Stimulated activated effector memory CD8-positive, alpha-beta T cell treated with anti-CD3 and anti-CD28 coated beads, Interleukin-12 subunit alpha, Interleukin-12 subunit beta, amount 100 ng/mL, for 72 hours (primary cell): ENCODE measurements at regions not wholly inside any gene's neighbourhood (a gene's known extent, or its start where the extent isn't known, plus 50 kb on each side); places are given as distances from the start of the nearest gene placed in this dataset.

Experiments used
- ATAC-seq: fragments of 150-1000 bp; cut with Tn5 transposase; 2 replicates; pipeline ENCODE4 v1.10.0; 2021
- DNase-seq, 2 donors: peaks; one replicate each; pipeline ENCODE4 v3.0.0; 2021 to 2022; ENCODE audit warnings: low spot score in 2 of 2
- H3K27ac Mint-ChIP-seq: one replicate; pipeline ENCODE4 v1.8.0; 2022; ENCODE audit warnings: mild to moderate bottlenecking, mixed read lengths
- H3K36me3 Mint-ChIP-seq: one replicate; pipeline ENCODE4 v1.8.0; 2022; ENCODE audit warnings: mild to moderate bottlenecking, mixed read lengths
- H3K4me1 Mint-ChIP-seq: one replicate; pipeline ENCODE4 v1.8.0; 2022; ENCODE audit warnings: mixed read lengths
- H3K4me3 Mint-ChIP-seq: one replicate; pipeline ENCODE4 v1.8.0; 2022; ENCODE audit warnings: mild to moderate bottlenecking, mixed read lengths
- H3K9me3 Mint-ChIP-seq: one replicate; pipeline ENCODE4 v1.8.0; 2022; ENCODE audit warnings: mixed read lengths

DNA sequence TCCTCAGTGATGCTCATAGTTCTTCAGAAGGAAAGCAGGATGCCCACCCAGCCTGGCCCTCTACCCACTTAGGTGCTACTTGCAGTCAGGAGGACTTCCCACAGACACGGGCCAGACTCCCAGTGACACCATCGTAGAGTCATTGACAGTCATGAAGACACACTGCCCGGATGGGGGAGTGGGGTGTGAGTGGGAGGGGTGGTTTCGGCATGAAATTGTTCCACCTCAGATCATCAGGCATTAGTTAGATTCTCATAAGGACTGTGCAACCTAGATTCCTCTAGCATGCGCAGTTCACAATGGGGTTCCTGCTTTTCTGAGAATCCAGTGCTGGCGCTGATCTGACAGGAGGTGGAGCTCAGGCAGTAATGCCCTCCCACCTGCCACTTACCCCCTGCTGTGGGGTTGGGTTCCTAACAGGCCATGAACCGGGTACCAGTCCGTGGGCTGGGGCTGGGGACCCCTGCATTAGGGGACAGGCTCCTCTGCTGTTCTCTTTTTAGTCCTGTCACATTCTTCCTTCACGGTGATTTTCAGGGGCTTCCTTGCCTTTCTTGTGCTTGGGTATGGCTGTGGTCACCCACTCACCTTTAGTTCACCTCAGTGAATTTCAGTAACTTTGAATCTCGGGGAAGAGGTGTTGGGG is 88.2 kb upstream of the ANKRD55 start:
- Mint-ChIP-seq H3K4me1 (peaks cover 19% of the 10 kb centered on the region), H3K36me3 (no peaks in the 10 kb centered on the region), H3K9me3 (no peaks in the 10 kb centered on the region), H3K4me3 (no peak overlapping the region), H3K27ac (peak overlapping the region; percentile 13)
- DNase-seq (no peak), ATAC-seq (peak; percentile 71)

DNA sequence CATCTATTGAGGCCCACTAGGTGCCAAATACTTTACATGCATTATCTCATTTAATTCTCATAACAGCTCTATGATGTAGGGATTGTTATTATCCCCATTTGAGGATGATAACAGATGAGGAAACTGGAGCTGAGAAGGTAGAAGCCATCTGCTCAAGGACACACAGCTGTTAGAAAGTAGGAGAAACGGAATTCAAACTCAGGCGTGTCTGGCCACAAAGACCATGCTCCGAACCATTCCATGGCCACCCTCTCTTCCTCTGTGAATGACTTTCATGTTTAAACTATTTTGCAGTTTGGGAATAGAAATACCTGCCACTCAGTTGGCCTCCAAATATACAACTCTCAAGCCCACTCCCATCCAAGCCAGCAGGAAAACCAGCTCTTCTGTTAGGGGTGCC is 87.6 kb upstream of the ANKRD55 start:
- Mint-ChIP-seq H3K4me1 (peaks cover 13% of the 10 kb centered on the region), H3K27ac (no peak overlapping the region), H3K4me3 (no peak overlapping the region), H3K9me3 (no peaks in the 10 kb centered on the region), H3K36me3 (no peaks in the 10 kb centered on the region)
- ATAC-seq (no peak), DNase-seq (no peak)

GRCh38 chr5:56319526-56320181 is 86.5 kb upstream of the ANKRD55 start:
- no peak for ATAC-seq
- Mint-ChIP-seq H3K4me3 (no peak overlapping the region), H3K4me1 (peaks cover 13% of the 10 kb centered on the region), H3K36me3 (no peaks in the 10 kb centered on the region), H3K27ac (no peak overlapping the region), H3K9me3 (no peaks in the 10 kb centered on the region)
- no peak for DNase-seq

GRCh38 chr5:56317923-56318561 is 84.9 kb upstream of the ANKRD55 start:
- Mint-ChIP-seq H3K4me3 (no peak overlapping the region), H3K4me1 (peaks cover 21% of the 10 kb centered on the region), H3K9me3 (no peaks in the 10 kb centered on the region), H3K27ac (no peak overlapping the region), H3K36me3 (no peaks in the 10 kb centered on the region)
- DNase-seq (no peak), ATAC-seq (peak; percentile 50)

DNA sequence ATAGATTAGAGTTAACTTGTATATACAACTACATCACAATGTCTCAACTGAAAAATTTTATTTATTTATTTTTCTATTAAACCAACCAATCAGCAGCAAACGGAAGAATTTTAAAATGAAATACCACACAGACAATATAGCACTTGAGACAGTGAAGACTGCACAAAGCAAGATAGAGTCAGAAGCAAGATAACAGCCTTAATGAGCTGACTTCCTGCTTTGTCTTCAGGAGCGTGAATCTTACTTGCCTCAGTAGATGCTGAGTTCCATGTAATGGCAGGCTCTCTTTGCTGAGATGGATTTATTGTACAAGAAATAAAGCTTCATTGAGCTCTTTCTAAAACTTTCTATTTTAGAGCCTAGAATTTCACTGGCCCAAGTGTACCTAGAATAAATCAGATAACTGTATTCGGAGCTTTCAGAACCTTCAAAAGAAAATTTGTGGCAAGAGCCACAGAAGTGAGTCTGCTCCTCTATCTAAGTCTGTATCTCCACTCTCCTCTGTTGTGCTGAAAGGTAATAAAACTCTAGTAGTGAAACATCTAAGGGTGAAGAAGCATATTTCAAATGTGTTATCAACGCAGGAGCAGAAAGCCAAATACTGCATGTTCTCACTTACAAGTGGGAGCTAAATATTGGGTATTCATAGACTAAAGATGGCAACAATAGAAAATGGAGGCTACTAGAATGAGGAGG is 83.3 kb upstream of the ANKRD55 start:
- H3K36me3 Mint-ChIP-seq, result no peaks in the 10 kb centered on the region
- no peaks in the 10 kb centered on the region for H3K9me3 Mint-ChIP-seq
- DNase-seq, result no peak
- no peak for ATAC-seq
- H3K4me1 Mint-ChIP-seq, result peaks cover 13% of the 10 kb centered on the region
- no peak overlapping the region for H3K27ac Mint-ChIP-seq
- no peak overlapping the region for H3K4me3 Mint-ChIP-seq

DNA sequence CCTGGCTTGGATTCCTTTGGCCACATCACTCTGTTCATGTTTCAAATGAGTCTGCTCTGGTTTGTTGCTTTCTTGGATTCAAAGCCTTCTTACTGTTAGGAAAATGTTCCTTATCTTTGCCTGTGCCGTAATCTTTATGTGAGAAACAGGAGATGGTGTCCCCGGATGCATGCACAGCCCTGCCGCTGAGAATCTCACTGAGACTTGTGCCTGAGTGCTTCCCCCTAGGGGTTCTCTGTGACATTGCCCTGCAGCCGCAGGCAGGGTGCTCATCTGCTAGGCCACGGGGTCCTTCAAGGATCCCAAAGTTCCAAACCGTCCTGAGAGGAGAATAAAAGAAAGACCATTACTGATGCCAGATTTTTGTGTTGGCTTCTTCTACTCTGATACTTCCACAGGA is 81.4 kb upstream of the ANKRD55 start:
- Mint-ChIP-seq H3K27ac (no peak overlapping the region), H3K36me3 (no peaks in the 10 kb centered on the region), H3K9me3 (no peaks in the 10 kb centered on the region), H3K4me1 (peaks cover 8% of the 10 kb centered on the region), H3K4me3 (no peak overlapping the region)
- no peak for DNase-seq
- ATAC-seq, result no peak

DNA sequence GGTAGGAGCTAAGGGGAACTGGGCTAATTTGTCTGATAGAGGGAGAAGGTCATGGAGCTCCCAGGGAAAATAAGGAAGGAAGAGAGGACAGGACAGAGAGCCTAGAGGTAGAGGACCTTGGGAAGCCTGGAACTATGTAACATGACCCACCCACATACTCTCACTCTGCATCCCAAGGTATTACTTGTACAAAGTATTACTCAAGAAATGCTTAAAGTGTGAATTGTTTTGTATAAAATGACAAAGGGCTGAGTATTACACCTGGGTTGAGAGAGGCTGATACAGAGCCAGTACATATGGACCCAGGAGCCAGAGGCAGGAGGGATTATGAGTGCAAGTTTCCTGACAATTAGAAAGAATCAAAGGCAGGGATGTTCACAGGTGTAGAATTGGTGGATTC is 80.5 kb upstream of the ANKRD55 start:
- DNase-seq (no peak), ATAC-seq (peak; percentile 17)
- Mint-ChIP-seq H3K4me3 (no peak overlapping the region), H3K27ac (no peak overlapping the region), H3K9me3 (no peaks in the 10 kb centered on the region), H3K4me1 (peaks cover 8% of the 10 kb centered on the region), H3K36me3 (no peaks in the 10 kb centered on the region)

GRCh38 chr5:56313004-56313531 is 79.9 kb upstream of the ANKRD55 start:
- Mint-ChIP-seq H3K4me3 (no peak overlapping the region), H3K4me1 (peaks cover 8% of the 10 kb centered on the region), H3K9me3 (no peaks in the 10 kb centered on the region), H3K36me3 (no peaks in the 10 kb centered on the region), H3K27ac (no peak overlapping the region)
- ATAC-seq (peak; percentile 45), DNase-seq (no peak)

- no peak for DNase-seq
- H3K9me3 Mint-ChIP-seq, result no peaks in the 10 kb centered on the region
- no peak overlapping the region for H3K27ac Mint-ChIP-seq
- no peak for ATAC-seq
- H3K4me3 Mint-ChIP-seq, result no peak overlapping the region
- no peaks in the 10 kb centered on the region for H3K36me3 Mint-ChIP-seq
- peaks cover 8% of the 10 kb centered on the region for H3K4me1 Mint-ChIP-seq
Measured at GRCh38 chr5:56311306-56311905, 78.3 kb upstream of the ANKRD55 start.

DNA sequence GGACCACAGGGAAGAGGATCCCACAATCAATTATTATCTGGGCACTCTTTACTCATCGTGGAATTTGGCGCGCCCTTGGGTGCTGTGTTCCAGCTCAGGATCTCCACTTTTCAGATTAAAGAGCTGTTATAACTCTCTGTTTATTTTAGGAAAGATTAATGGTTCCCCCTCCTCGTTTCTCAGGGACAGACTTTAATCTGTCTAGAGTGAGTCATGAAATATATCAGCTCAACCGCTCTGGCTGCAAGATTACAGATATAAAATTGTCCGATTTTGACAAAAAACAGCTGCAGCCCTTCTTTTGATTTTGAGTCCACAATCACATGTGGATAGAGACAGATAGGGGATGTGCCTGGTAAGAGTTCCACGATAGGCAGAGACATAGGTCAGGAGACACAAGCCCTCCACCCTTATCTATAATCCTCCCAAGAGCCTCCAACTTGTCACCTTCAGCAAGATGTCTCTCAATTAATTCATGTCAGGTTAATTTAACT is 77.6 kb upstream of the ANKRD55 start:
- Mint-ChIP-seq H3K4me1 (peaks cover 8% of the 10 kb centered on the region), H3K36me3 (no peaks in the 10 kb centered on the region), H3K9me3 (peaks cover 2% of the 10 kb centered on the region), H3K27ac (no peak overlapping the region), H3K4me3 (no peak overlapping the region)
- no peak for ATAC-seq
- no peak for DNase-seq

DNA sequence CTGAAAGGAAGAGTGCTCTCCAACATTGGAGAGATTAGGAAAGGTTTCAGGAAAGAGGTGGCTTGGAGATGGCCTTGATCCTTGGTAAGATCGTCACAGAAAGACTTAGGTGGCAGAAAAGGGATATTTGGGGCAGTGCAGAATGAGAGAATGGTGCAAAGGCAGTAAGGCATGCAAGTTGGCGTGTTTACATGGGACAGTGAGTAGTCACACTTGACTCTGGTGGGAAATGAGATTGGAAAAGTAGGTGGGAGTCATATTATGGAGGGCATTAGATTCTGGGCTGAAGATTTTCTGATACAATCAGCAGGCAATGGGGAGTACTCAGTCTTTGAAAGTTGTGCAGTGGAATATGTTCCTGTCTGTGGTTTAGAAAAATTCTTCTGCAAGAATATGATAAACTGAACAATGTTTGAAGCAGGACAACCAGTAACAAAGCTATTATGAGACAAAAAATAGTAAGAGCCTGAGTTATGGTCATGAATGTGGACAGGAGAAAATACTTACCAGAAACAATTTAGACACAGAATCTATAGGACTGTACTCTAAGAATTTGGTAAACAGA is 76.2 kb upstream of the ANKRD55 start:
- Mint-ChIP-seq H3K27ac (no peak overlapping the region), H3K36me3 (no peaks in the 10 kb centered on the region)

DNA sequence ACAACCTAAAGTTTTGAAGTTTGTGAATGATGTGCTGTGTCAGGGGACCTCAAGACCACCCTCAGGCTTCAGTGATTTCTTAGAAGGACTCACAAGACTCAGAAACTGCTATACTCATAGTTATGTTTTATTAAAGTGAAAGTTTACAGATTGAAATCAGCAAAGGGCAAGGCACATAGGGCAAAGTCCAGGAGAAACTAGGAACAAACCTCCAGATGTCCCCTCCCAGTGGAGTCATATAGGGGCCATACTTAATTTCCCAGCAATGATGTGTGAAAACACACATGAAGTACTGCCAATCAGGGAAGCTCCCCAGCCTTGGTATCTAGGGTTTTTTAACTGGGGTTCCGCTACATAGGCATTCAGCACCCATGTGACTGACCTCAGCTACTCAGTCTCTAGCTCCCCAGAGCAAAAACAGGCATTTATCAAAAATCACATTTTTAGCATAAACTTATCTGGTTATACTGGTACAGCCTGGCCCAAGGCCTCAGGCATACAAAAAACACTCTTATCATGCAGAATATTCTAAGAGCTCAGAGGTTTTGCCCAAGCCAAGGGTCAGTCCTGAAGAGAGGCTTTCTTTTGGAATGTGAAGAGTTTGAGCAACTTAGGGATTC is 74.7 kb upstream of the ANKRD55 start:
- Mint-ChIP-seq H3K4me3 (no peak overlapping the region), H3K27ac (no peak overlapping the region), H3K36me3 (no peaks in the 10 kb centered on the region), H3K4me1 (no peaks in the 10 kb centered on the region), H3K9me3 (peaks cover 2% of the 10 kb centered on the region)
- no peak for DNase-seq
- no peak for ATAC-seq

More for the DNA sequence above, 76.2 kb upstream of the ANKRD55 start:
- ATAC-seq (no peak), DNase-seq (no peak)
- Mint-ChIP-seq H3K4me3 (no peak overlapping the region), H3K4me1 (peaks cover 8% of the 10 kb centered on the region), H3K9me3 (peaks cover 2% of the 10 kb centered on the region)

- no peak for ATAC-seq
- Mint-ChIP-seq H3K36me3 (no peaks in the 10 kb centered on the region), H3K4me1 (no peaks in the 10 kb centered on the region), H3K4me3 (no peak overlapping the region), H3K27ac (no peak overlapping the region), H3K9me3 (peaks cover 2% of the 10 kb centered on the region)
- DNase-seq, result no peak
Measured at GRCh38 chr5:56306433-56307150, 73.5 kb upstream of the ANKRD55 start.
